ENCODE measurements at regions not wholly inside any gene's neighbourhood (a gene's known extent, or its start where the extent isn't known, plus 50 kb on each side); places are given as distances from the start of the nearest gene placed in this dataset.

DNA sequence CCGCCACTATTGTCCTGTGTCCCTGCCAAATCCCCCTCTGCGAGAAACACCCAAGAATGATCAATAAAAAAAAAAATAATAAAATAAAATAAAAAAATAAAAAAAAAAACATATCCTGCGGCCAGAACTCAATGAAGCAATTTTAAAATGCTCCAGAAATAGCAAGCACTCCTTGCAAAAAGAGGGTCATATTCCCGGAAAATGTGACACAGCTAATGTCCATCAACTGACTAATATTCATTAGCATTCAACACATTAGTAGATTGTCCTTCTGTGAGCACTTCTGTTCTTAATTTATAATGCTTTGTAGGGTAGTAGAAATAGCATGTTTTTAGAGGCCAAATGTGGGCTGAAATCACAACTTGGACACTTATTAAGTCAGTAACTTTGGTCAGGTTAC lies 252.3 kb upstream of the SESN3 start:
- no peak for TF ChIP-seq POLR2A (IDR thresholded peaks at IDR 0.05)
- TF ChIP-seq, protein P1, sequence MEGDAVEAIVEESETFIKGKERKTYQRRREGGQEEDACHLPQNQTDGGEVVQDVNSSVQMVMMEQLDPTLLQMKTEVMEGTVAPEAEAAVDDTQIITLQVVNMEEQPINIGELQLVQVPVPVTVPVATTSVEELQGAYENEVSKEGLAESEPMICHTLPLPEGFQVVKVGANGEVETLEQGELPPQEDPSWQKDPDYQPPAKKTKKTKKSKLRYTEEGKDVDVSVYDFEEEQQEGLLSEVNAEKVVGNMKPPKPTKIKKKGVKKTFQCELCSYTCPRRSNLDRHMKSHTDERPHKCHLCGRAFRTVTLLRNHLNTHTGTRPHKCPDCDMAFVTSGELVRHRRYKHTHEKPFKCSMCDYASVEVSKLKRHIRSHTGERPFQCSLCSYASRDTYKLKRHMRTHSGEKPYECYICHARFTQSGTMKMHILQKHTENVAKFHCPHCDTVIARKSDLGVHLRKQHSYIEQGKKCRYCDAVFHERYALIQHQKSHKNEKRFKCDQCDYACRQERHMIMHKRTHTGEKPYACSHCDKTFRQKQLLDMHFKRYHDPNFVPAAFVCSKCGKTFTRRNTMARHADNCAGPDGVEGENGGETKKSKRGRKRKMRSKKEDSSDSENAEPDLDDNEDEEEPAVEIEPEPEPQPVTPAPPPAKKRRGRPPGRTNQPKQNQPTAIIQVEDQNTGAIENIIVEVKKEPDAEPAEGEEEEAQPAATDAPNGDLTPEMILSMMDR (IDR thresholded peaks at IDR 0.05), result no peak
